ENCODE measurements at regions not wholly inside any gene's neighbourhood (a gene's known extent, or its start where the extent isn't known, plus 50 kb on each side); places are given as distances from the start of the nearest gene placed in this dataset.

DNA sequence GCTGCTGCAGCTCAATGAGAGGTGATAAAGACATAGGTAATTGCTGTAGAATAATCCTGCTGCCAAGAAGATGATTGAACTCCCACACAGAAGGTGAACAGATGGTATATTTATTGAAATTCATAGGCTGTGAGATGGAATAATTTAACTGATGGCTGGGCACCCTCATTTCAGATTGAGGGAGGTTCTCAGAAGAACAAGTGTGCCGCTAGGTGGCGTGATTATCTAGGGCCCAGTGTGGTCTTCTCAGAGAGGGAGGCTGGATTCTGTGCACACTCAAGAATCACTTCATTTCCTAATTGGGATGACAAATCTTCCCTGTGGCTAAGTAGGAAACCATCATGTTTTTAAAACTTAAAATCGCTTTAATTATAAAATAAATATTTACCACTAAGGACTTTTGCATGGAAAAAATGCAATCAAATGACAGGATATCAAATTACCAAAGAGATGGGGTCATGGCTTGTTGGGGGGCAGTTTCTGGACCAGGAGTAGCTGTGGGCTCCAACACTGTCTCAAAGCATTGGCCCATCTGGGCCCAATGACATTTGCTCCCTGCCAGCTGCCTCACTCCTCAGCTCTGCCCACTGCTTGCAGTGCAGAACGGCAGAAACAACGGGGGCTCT lies 132.3 kb downstream of the SNAPC1 start:
- Histone ChIP-seq H3K9ac (ENCODE audit: insufficient read depth, low read depth, low read length) (no peak overlapping the region), H3K4me3 (replicated peaks in 1 of 3; ENCODE audit: insufficient read depth in 1 of 3, low read depth in 2 of 3, low read length in 3 of 3) (no peak overlapping the region), H4K20me1 (ENCODE audit: insufficient read depth, low read length) (no peaks in the 10 kb centered on the region), H3K79me2 (ENCODE audit: insufficient read depth, low read length) (no peaks in the 10 kb centered on the region), H2AFZ (ENCODE audit: low read length) (no peak overlapping the region), H3K27ac (ENCODE audit: extremely low read length, insufficient read depth, low read length) (no peak overlapping the region), H3K27me3 (ENCODE audit: control insufficient read depth in 1 of 2, insufficient read depth in 2 of 2, low read length in 2 of 2) (no peaks in the 10 kb centered on the region; a peak in 1 of 5 replicates), H3K4me2 (ENCODE audit: low read depth, low read length) (no peak overlapping the region), H3K36me3 (replicated peaks in 1 of 2; ENCODE audit: control insufficient read depth in 1 of 2, insufficient read depth in 2 of 2, low read length in 2 of 2) (no peaks in the 10 kb centered on the region), H3K4me1 (ENCODE audit: insufficient read depth, low read length) (no peaks in the 10 kb centered on the region), H3K9me3 (ENCODE audit: low read length) (no peaks in the 10 kb centered on the region)
- CTCF ChIA-PET (ENCODE audit: low intra/inter-chr PET ratio, low total read pairs): interaction anchor here (0.9 to 2.8 kb wide), 2 partner anchors 232 to 1382 kb away, joined by 3 to 25 read pairs; no protein-coding TSS in a partner anchor
- peak; percentile 88 for ATAC-seq
- peak; percentile 34 for FAIRE-seq
- peak; percentile 41 for DNase-seq (ENCODE audit: low spot score)
- TF ChIP-seq HDAC6 (IDR thresholded peaks at IDR 0.05; ENCODE audit: low read depth, low read length) (no peak), TOE1 (CRISPR knock-in tag; IDR thresholded peaks at IDR 0.05) (no peak), PPARG (CRISPR knock-in tag; conservative IDR thresholded peaks at IDR 0.05) (no peak), NR2C2 (CRISPR knock-in tag; IDR thresholded peaks at IDR 0.05; ENCODE audit: borderline replicate concordance) (no peak), DNMT1 (CRISPR knock-in tag; IDR thresholded peaks at IDR 0.05) (no peak), ZMAT3 (CRISPR knock-in tag; conservative IDR thresholded peaks at IDR 0.05) (no peak), ZNF589 (CRISPR knock-in tag; conservative IDR thresholded peaks at IDR 0.05) (no peak), STAG1 (CRISPR knock-in tag; IDR thresholded peaks at IDR 0.05) (peak; percentile 56), FOXP4 (CRISPR knock-in tag; IDR thresholded peaks at IDR 0.05) (no peak), SMC3 (IDR thresholded peaks at IDR 0.05; ENCODE audit: low read length) (peak; percentile 37; the same call in 1 of the 2 replicates), NFRKB (IDR thresholded peaks at IDR 0.05) (no peak), ATF1 (CRISPR knock-in tag; IDR thresholded peaks at IDR 0.05) (no peak), SNAPC2 (CRISPR knock-in tag; IDR thresholded peaks at IDR 0.05) (no peak)
- TF ChIP-seq, protein P1, sequence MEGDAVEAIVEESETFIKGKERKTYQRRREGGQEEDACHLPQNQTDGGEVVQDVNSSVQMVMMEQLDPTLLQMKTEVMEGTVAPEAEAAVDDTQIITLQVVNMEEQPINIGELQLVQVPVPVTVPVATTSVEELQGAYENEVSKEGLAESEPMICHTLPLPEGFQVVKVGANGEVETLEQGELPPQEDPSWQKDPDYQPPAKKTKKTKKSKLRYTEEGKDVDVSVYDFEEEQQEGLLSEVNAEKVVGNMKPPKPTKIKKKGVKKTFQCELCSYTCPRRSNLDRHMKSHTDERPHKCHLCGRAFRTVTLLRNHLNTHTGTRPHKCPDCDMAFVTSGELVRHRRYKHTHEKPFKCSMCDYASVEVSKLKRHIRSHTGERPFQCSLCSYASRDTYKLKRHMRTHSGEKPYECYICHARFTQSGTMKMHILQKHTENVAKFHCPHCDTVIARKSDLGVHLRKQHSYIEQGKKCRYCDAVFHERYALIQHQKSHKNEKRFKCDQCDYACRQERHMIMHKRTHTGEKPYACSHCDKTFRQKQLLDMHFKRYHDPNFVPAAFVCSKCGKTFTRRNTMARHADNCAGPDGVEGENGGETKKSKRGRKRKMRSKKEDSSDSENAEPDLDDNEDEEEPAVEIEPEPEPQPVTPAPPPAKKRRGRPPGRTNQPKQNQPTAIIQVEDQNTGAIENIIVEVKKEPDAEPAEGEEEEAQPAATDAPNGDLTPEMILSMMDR (CRISPR knock-in tag; IDR thresholded peaks at IDR 0.05): peak; percentile 70
- intact Hi-C loops (cut with micrococcal nuclease; ENCODE audit: unreplicated experiment): loop anchor here (1.0 kb wide), 1 partner anchor 233 kb away; no protein-coding TSS in a partner anchor
- 31% methylated on average over 5 of the region's 5 CpGs for WGBS (ENCODE audit: low lambda C conversion rate)
- no TSS peak for BruUV-seq (replicated peaks)
- POLR2A ChIA-PET: no interaction called here
- in situ Hi-C loops (cut with HindIII; ENCODE audit: extremely low pct_ligation_motif_present, low pct_unique_long_range_greater_than_20kb): no loop called here

All from HepG2 (cell line).